ENCODE measurements at regions not wholly inside any gene's neighbourhood (a gene's known extent, or its start where the extent isn't known, plus 50 kb on each side); places are given as distances from the start of the nearest gene placed in this dataset.

DNA sequence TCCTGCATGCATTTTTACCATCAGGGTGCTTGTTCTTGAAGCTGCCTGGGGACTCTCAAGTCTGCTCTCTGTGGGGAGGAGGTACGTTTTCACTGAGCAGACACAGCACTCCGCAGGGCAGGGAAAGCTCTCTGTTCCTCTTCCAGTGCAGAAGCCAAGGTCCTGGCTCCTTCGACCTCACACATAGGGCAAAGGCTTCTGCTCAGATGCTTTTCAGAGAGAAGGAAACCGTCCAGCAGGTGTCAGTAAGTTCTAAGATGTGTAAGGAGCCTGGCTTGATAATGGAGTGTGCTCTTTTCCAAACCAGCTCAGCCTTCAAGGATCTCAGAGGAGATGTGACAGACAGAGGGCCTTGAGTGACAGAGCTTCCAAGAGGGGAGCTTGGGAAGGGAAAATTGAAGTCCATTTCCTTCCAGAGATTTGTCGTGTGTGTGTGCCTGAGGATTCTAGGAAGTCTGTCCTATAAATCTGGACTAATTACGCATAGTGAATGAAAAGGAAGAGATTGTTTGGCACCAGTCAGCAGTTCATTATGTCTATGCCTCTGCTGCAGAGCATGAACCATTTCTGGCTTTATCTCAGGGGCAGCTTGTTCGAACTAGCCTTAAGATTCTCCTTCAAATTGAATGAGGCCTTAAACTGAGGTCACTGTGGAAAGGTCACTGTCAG lies 67.3 kb upstream of the UPP2 start:
- Histone ChIP-seq H3K4me1 (no peaks in the 10 kb centered on the region), H3K9me3 (no peaks in the 10 kb centered on the region), H3K4me3 (no peak overlapping the region), H3K27me3 (no peaks in the 10 kb centered on the region), H3K27ac (no peak overlapping the region), H3K36me3 (no peaks in the 10 kb centered on the region)
- intact Hi-C loops (cut with DNase I; ENCODE audit: low total_unique reads), result no loop called here
- TF ChIP-seq, protein P1, sequence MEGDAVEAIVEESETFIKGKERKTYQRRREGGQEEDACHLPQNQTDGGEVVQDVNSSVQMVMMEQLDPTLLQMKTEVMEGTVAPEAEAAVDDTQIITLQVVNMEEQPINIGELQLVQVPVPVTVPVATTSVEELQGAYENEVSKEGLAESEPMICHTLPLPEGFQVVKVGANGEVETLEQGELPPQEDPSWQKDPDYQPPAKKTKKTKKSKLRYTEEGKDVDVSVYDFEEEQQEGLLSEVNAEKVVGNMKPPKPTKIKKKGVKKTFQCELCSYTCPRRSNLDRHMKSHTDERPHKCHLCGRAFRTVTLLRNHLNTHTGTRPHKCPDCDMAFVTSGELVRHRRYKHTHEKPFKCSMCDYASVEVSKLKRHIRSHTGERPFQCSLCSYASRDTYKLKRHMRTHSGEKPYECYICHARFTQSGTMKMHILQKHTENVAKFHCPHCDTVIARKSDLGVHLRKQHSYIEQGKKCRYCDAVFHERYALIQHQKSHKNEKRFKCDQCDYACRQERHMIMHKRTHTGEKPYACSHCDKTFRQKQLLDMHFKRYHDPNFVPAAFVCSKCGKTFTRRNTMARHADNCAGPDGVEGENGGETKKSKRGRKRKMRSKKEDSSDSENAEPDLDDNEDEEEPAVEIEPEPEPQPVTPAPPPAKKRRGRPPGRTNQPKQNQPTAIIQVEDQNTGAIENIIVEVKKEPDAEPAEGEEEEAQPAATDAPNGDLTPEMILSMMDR (IDR thresholded peaks at IDR 0.05), result peak; percentile 18 to 50 (median 34)
- no peak for TF ChIP-seq POLR2A (IDR thresholded peaks at IDR 0.05)
- peak in 1 of 2 donors; percentile 34 for DNase-seq

DNA sequence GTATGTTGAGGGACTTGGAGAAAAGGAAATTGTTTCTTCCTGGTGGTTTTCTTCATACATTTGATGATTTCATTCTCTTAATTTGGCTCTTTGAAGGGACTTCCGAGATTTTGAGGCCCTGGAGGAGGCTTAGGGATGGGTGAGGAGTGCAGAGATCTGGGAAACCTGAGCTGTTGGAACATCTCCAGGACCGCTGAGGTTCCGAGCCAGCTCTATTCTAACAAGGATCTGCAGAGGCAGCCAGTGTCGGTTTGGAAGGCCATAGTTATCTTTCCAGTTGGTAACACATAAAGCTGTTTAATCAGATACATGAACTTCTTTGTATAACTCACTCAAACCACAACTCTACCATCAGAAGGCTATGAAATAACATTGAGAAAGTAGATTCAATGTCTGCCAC lies 70.3 kb upstream of the UPP2 start:
- intact Hi-C loops (cut with DNase I; ENCODE audit: low total_unique reads), result no loop called here
- H3K4me1 ChIP-seq, result no peaks in the 10 kb centered on the region
- no peak overlapping the region for H3K27ac ChIP-seq
- no peaks in the 10 kb centered on the region for H3K9me3 ChIP-seq
- DNase-seq, result no peak
- no peaks in the 10 kb centered on the region for H3K27me3 ChIP-seq
- H3K4me3 ChIP-seq, result no peak overlapping the region
- TF ChIP-seq, protein P1 (IDR thresholded peaks at IDR 0.05), result no peak
- TF ChIP-seq POLR2A (IDR thresholded peaks at IDR 0.05), result no peak
- no peaks in the 10 kb centered on the region for H3K36me3 ChIP-seq

DNA sequence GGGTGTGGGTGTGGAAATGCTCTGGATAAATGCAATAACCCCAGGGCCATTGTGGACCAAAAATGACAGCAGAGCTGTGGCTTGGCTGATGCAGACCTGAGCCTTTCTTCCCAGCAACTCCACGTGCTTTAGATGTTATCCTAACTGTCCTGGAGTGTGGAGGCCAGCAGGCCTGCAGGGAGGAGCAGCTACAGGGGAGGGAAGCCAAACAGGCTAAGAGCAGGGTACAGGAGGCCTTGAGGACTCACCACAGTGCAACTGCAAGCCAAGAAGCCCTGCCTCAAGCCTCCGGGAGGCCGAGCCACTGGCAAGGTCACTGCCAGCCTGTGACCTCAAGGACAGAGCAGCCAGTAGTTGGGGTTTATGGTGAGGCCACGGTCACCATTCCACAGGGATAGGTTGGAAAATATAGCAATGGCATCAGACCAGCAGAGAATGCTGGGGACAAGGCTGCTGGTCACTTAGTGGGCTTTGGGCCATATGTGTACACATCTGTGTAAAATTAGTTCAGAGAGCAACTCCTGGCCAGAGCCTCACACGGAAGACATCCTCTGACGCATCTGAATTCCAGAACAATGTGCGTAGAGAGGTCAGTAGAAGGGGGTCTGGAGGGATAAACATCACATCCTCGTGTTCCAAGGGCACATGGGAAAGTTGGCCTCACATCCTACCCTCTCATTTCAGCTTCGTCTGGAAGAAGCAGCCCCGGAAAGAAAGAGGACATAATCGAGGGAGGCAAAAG lies 76.2 kb upstream of the UPP2 start:
- no peaks in the 10 kb centered on the region for H3K4me1 ChIP-seq
- TF ChIP-seq, protein P1 (IDR thresholded peaks at IDR 0.05), result no peak
- TF ChIP-seq POLR2A (IDR thresholded peaks at IDR 0.05), result no peak
- no peak for DNase-seq
- no peak overlapping the region for H3K27ac ChIP-seq
- no peak overlapping the region for H3K4me3 ChIP-seq
- H3K27me3 ChIP-seq, result no peaks in the 10 kb centered on the region
- H3K36me3 ChIP-seq, result no peaks in the 10 kb centered on the region
- no peaks in the 10 kb centered on the region for H3K9me3 ChIP-seq
- intact Hi-C loops (cut with DNase I; ENCODE audit: low total_unique reads), result loop anchor here (10.0 kb wide), 1 partner anchor 719 kb away; no protein-coding TSS in a partner anchor

DNA sequence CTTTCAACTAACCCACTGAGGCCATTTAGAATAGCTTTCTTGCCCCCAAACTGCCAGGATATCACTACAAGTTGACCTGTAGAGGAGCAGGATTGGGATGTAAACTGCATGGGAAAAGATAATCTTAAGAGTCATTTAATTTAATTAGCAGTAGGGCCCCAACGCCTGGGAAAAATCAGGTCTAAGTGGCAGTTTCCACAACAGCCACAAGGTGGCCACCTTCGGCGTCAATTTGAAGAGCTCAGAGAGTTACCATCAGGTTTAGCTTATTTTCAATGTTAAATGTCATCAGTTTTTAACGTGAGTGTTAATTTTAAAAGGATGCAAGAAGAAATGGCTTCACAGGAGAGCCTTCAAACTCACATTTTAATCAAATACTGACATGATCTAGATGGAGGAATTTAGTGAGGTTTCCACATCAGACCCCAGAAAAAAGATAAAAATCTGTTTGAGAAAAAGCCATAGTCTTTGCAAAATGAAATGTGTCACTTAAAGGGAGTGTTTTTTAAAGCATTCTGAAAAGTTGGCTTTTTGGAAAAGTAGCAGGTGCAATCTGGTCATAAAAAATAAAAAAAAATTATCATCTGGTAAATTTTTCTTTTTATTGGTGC lies 77.3 kb upstream of the UPP2 start:
- intact Hi-C loops (cut with DNase I; ENCODE audit: low total_unique reads), result loop anchor here (10.0 kb wide), 1 partner anchor 720 kb away; no protein-coding TSS in a partner anchor
- Histone ChIP-seq H3K4me1 (no peaks in the 10 kb centered on the region), H3K9me3 (no peaks in the 10 kb centered on the region), H3K27me3 (no peaks in the 10 kb centered on the region), H3K36me3 (no peaks in the 10 kb centered on the region), H3K4me3 (no peak overlapping the region), H3K27ac (no peak overlapping the region)
- TF ChIP-seq, protein P1 (IDR thresholded peaks at IDR 0.05), result peak; percentile 62 to 79 (median 70)
- no peak for TF ChIP-seq POLR2A (IDR thresholded peaks at IDR 0.05)
- peak in 1 of 2 donors; percentile 34 for DNase-seq

DNA sequence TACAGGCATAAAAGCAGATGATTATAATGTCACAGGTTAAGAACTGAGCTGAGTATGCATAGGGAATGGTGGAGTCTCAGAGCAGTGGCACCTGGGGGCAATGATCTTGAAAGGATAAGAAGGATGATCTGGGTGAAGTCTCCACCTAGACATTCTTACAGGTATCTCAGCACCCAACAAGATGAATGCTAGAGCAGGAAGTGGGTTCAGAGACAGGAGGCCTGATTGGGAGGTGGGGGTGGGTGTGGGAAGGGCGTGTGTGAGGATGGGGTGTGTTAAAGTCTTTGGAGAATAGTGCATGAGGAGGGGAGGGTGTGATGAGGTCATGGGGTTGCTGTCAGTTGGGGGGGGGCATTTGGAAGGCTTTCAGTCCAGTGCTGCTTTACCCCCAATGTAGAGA lies 78.8 kb upstream of the UPP2 start:
- Histone ChIP-seq H3K9me3 (no peaks in the 10 kb centered on the region), H3K27ac (no peak overlapping the region), H3K4me3 (no peak overlapping the region), H3K36me3 (no peaks in the 10 kb centered on the region), H3K27me3 (no peaks in the 10 kb centered on the region), H3K4me1 (no peaks in the 10 kb centered on the region)
- TF ChIP-seq, protein P1 (IDR thresholded peaks at IDR 0.05), result no peak
- TF ChIP-seq POLR2A (IDR thresholded peaks at IDR 0.05), result no peak
- intact Hi-C loops (cut with DNase I; ENCODE audit: low total_unique reads), result loop anchor here (10.0 kb wide), 1 partner anchor 722 kb away; no protein-coding TSS in a partner anchor
- no peak for DNase-seq
